ENCODE measurements at regions not wholly inside any gene's neighbourhood (a gene's known extent, or its start where the extent isn't known, plus 50 kb on each side); places are given as distances from the start of the nearest gene placed in this dataset.
A peak's percentile ranks its signal among the peaks of the same experiment; 100 is the strongest.
"Not testable (repeated sequence)": the region's sequence is repeated elsewhere in the genome, so short reads cannot be mapped to it uniquely, and the experiment has no call there.

DNA sequence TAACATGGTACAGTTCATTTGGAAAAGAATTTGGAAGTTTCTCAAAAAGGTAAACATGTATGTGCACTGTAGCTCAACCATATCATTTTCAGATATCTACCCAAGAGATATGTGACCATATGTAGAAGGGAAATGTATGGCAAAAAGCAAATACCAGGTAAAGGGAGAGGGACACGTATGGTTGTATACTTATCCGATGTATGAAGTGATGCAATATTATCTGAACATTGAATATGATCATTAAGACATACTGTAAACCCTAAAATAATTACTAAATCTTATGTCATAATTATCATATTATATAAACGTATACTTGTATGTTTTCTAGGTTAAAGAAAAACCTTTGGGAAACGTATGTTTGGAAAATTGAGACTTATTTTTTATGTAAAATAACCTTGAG lies 367.5 kb upstream of the KCND2 start:
- no peak for DNase-seq

GRCh38 chr7:119908948-119909347 lies 364.0 kb upstream of the KCND2 start:
- no peak for DNase-seq

GRCh38 chr7:119914119-119914518 lies 358.9 kb upstream of the KCND2 start:
- DNase-seq: not testable (repeated sequence)

DNA sequence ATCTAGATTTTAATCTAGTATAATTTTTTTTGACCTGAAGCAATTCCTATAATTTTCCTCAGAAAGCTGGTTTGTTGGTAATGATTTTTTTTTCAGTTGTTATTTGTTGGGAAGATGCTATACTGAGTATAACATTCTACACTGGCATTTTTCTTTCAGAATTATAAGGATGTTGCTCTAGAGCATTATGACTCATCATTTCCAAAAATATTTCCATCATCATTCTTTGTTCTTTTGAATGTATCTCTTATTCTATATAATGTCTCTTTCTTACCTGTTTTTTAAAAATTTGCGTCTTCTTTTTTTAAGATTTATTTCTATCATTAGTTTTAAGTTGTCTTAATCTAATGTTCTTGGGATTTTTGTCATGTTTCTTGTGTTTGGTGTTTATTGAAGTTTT lies 356.5 kb upstream of the KCND2 start:
- no peak for DNase-seq

- DNase-seq: no peak
Observed at GRCh38 chr7:119918185-119918584, 354.8 kb upstream of the KCND2 start.

DNA sequence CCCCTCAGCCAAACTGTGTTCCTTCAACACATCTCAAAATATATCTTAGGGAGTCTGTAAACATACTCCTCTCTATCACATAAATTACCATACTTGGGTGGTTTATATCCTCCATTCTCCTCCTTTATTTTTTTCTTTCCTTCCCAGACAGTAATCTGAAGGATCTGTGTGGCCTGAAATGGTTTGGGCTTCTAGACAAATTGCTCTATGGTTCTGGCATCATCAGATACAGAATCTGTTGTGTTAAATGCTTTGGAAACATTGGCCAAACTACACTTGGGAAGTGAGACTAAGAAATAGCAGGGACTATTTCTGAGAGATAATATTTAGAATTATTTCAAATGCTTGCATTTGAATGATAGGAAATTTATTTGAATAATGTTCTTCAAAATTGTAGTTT lies 353.0 kb upstream of the KCND2 start:
- DNase-seq: no peak

DNA sequence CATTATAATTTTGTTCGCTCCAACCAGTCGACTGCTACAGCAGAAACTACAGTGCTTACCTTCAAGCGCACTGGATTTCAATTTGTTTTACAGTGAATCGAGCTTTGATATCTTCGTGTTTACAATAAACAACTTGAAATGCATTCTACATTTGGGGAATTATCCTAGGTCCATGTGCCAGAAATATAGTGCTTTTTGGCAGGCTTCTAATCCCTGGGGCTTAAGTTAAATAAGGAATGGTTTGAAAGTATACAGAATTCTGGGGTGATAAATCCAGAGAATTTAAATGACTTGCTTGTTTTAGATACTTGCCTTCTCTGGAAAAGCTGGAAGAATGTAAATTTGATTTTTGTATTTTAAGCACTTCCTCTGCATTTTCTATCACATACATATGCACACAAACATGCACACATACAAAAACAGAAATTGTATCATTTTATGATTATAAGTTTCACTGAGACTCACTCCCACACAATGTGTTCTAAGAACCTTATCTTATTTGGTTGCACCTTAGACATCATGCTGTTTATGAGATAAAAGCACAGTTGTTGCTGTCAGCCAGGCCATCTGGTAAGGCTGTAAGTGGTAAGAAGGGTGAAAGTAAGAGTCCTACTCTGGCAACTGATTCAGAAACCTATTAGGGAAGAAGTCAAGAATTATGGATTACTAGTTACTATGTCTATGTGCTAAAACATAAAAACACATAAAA lies 347.2 kb upstream of the KCND2 start:
- no peak for DNase-seq

DNA sequence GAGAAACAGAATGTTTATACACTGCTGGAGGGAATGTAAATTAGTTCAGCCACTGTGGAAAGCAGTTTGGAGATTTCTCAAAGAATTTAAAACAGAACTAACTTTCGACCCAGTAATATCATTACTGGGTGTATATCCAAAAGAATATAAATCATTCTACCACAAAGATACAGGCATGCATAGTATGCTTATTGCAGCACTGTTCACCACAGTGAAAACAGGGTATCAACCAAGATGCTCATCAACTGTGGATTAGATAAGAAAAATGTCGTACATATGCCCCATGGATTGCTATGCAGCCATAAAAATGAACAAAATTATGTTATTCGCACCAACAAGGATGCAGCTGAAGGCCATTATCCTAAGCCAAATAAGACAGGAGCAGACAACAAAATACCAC lies 343.1 kb upstream of the KCND2 start:
- DNase-seq: no peak

DNA sequence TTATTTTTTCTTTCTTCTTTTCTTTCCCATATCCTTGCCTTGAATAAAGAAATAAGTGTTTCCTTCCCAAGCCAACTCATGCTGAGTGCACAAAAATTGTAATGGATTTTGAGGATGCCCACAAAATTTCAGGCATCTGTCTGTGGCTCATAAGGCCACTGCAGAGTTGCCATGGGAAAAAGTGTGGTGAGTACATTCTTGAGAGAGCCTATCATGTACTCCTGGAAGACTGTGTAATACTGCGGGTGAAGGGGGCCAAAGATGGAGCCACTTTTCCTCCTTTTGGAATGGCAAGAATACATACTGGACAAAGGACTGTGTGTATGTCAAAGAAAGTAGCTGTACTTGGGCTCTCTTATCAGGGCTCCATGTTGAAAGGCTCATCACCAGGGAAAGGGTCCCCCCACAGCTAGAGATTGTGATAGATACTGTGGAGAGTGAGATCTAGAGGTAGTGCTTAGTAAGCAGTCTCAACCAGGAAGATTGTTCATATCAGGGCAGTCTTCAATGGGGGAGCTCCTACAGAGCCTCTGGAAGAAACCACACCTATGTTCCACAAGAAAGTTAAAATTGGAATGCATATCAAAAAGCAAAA lies 341.6 kb upstream of the KCND2 start:
- no peak for DNase-seq

- DNase-seq: peak; percentile 48
Observed at GRCh38 chr7:119935418-119936025, 337.5 kb upstream of the KCND2 start.

DNA sequence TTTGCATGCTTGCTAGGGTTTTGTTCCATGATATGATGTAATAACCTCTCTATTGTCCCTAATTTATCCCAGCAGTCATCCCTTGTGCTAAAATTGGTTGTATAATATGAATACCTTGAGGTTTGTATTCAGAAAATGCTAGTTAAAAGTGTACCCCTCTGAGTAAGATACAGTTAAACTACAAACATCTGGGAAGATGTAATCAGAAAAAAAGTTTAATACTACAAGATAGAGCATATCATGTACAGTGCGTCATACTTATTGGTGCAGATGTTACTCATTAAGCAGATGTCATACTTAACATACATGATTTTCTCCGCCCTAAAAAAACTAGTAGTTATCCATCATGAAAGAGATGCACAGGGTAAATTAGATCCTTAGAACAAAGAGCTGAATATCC lies 336.1 kb upstream of the KCND2 start:
- no peak for DNase-seq

DNA sequence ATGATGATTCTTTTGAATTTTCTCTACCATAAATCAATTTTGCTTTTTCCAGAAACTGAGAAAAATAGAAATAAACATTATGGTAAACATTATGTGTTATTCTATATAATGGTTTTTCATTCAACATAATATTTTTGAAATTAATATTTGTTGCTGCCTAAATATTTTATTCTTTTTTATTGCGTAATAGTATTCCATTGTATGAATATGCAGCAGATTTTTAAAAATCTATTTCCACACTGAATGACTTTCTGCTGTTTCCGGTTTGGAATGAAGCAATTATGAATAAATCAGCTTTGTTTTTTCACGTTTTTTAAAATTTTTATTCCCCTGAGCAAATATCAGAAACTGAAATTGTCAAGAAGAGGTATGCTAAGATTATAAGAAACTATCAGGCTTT lies 335.2 kb upstream of the KCND2 start:
- no peak for DNase-seq

- no peak for DNase-seq
Observed at GRCh38 chr7:119943942-119944600, 328.9 kb upstream of the KCND2 start.

GRCh38 chr7:119944601-119944972 lies 328.4 kb upstream of the KCND2 start:
- no peak for DNase-seq

GRCh38 chr7:119945822-119946221 lies 327.2 kb upstream of the KCND2 start:
- no peak for DNase-seq

DNA sequence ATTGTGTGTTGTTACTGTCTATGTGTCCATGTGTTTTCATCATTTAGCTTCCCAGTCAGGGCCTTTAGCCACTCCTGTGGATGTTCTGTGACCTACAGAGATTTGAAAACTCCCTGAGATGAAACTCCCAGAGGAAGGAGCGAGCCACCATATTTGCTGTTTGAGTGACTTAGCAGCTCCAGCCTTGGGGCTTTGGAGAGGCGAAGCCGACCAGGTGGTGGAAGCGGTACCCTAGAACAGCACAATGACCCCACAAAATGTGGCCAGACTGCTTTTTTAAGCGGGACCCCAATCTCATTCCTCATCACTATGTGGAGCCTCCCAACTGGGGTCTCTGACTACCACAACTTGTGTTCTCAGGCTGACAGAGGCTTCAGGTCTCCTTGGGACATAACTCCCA lies 323.9 kb upstream of the KCND2 start:
- DNase-seq: no peak

DNA sequence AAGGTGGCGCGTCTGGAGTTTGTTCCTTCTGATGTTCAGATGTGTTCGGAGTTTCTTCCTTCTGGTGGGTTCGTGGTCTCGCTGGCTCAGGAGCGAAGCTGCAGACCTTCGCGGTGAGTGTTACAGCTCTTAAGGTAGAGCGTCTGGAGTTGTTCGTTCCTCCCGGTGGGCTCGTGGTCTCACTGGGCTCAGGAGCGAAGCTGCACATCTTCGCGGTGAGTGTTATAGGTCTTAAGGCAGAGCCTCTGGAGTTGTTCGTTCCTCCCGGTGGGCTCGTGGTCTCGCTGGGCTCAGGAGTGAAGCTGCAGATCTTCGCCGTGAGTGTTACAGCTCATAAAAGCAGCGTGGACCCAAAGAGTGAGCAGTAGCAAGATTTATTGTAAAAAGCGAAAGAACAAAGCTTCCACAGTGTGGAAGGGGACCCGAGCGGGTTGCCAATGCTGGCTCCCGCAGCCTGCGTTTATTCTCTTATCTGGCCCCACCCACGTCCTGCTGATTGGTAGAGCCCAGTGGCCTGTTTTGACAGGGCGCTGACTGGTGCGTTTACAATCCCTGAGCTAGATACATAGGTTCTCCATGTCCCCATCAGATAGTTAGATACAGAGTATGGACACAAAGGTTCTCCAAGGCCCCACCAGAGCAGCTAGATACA lies 322.5 kb upstream of the KCND2 start:
- not testable (repeated sequence) for DNase-seq

- DNase-seq: not testable (repeated sequence)
Observed at GRCh38 chr7:119951614-119952013, 321.4 kb upstream of the KCND2 start.

DNA sequence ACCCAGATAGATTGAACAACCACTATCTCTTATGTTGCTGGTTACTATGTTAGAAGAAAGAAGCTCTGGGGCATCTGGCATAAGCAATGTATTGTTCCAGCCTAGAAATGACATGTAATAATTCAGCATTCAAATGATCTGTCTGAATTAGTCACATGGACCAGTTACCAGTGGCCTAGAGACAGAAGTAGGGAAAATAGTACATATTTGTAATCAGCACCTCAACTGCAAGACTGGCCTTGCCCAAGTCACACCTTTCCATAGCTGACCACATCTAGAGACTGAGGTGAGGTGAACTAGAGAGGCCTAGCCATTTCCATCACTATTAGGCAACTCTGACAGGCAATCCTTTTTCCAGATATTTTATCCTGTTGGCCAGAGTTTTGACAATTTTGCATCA lies 315.6 kb upstream of the KCND2 start:
- DNase-seq: no peak

DNA sequence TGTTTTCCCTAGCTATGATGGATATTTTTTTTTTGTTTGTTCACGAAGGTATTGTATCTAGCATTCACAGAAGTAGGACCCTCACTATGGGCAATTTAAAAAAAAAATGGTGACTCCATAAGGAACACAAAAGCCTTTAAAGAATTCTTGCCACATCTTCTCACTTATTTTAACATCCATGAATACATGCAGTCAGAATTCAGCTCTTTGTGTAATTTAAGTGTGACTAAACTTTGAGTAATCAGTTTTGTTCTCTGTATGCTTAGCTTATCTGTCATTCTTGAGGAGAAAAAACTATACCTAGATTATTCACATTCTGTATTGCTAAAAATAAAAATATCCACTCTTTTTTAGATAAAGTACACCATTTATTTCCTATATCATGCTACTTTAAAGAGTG lies 313.2 kb upstream of the KCND2 start:
- no peak for DNase-seq

DNA sequence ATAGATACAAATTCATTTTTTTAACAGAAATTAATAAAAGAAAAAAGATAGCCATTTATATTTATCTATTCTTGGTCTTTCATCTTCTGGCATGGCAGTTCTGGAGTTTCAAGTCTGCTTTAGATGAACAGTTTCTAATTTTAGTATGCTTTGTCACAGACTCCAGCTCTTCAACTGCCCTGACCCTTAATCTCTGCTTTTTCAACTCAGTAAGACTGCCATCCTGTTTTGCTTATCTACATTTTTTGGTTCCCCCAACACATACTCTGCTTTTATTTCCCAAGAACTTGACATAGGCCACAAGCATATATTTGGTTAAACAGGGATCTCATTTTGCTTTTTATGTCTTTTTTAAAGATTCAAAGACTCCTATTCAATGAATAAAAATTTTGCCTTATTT lies 309.3 kb upstream of the KCND2 start:
- no peak for DNase-seq

GRCh38 chr7:119964065-119964464 lies 308.9 kb upstream of the KCND2 start:
- DNase-seq: no peak

DNA sequence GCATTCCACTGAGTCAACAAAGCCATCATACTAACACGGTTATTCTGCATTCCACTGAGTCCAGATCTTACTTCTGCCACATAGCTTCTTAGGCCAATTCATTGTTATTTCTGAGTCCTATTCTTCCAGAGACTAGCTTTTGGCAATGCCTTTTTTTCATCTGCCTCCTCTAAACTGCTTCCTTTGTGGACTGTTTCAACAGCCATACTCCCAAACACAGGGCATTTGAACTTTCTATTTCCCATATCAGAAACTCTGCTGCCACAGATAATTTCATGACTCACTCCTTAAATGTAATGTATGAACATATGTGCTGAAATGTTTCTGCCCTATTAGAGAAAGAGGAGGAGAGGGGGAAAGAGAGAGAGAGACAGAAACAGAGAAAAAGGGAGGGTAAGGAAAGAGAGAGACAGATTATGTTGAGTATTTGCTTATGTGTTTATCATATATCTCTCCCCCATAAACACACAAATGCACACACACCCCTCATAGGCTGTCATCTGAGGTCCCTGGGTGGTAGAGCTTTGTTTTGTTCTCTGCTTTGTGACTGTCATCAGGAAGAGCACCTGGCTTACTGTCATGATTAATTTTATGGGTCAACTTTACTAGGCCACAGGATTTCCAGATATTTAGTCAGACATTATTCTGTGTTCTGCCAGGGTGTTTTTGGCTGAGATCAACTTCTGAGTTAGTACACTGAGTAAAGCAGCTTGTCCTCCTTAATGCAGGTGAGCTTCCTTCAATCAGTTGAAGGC lies 308.0 kb upstream of the KCND2 start:
- no peak for DNase-seq

All from COR-L47 (cell line).